Karpas-422 (cell line): ENCODE measurements at regions not wholly inside any gene's neighbourhood (a gene's known extent, or its start where the extent isn't known, plus 50 kb on each side); places are given as distances from the start of the nearest gene placed in this dataset.

Experiments
- DNase-seq: peaks from one replicate; pipeline ENCODE4 v3.0.0-alpha.2; 2015
- H2AFZ ChIP-seq: fragments of 200-600 bp; sonication (generic); 2 replicates; pipeline ENCODE4 v1.6.1; 2014; ENCODE audit warnings: antibody characterized with exemption, low read length, mixed read lengths
- H3K27ac ChIP-seq: fragments of 200-600 bp; sonication (generic); 2 replicates; pipeline ENCODE4 v1.5.1; 2014; ENCODE audit warnings: mild to moderate bottlenecking, low read length, moderate library complexity
- H3K27me3 ChIP-seq: fragments of 200-600 bp; sonication (generic); 2 replicates; pipeline ENCODE4 v1.6.1; 2014; ENCODE audit warnings: low read length, mixed read lengths
- H3K36me3 ChIP-seq: fragments of 200-600 bp; sonication (generic); 2 replicates; pipeline ENCODE4 v1.6.1; 2014; ENCODE audit warnings: low read length, mixed read lengths; ENCODE audit not compliant: insufficient read depth
- H3K4me1 ChIP-seq: fragments of 200-600 bp; sonication (generic); 2 replicates; pipeline ENCODE4 v1.6.1; 2014; ENCODE audit warnings: mild to moderate bottlenecking, low read length, mixed read lengths
- H3K4me2 ChIP-seq: fragments of 200-600 bp; sonication (generic); 2 replicates; pipeline ENCODE4 v1.6.1; 2014; ENCODE audit warnings: low read length, low read depth, mild to moderate bottlenecking; ENCODE audit not compliant: poor library complexity, severe bottlenecking
- H3K4me3 ChIP-seq: fragments of 200-600 bp; sonication (generic); 2 replicates; pipeline ENCODE4 v1.5.1; 2014; ENCODE audit warnings: mild to moderate bottlenecking, antibody characterized with exemption, low read length, mixed read lengths
- H3K79me2 ChIP-seq: fragments of 200-600 bp; sonication (generic); 2 replicates; pipeline ENCODE4 v1.6.1; 2014; ENCODE audit warnings: mild to moderate bottlenecking, low read length, mixed read lengths
- H3K9ac ChIP-seq: fragments of 200-600 bp; sonication (generic); 2 replicates; pipeline ENCODE4 v1.6.0; 2014; ENCODE audit warnings: low read length
- H3K9me2 ChIP-seq: fragments of 200-600 bp; sonication (generic), shearing (Covaris generic); replicated peaks from 2 replicates; pipeline ENCODE4 v1.6.0; 2014; ENCODE audit warnings: mild to moderate bottlenecking, low read length, moderate library complexity; ENCODE audit not compliant: insufficient read depth
- H3K9me3 ChIP-seq: fragments of 300-700, 200-600 bp; sonication (generic); 2 replicates; pipeline ENCODE4 v1.6.1; 2014; ENCODE audit warnings: low read length, mixed read lengths
- H4K20me1 ChIP-seq: fragments of 200-600 bp; sonication (generic); 2 replicates; pipeline ENCODE4 v1.6.1; 2014; ENCODE audit warnings: mild to moderate bottlenecking, antibody characterized with exemption, low read length, low read depth; ENCODE audit not compliant: insufficient read depth

- H3K36me3 ChIP-seq, result no peaks in the 10 kb centered on the region
- H3K9me3 ChIP-seq, result no peaks in the 10 kb centered on the region
- no peaks in the 10 kb centered on the region for H4K20me1 ChIP-seq
- no peak overlapping the region for H3K4me2 ChIP-seq
- no peak overlapping the region for H2AFZ ChIP-seq
- H3K27me3 ChIP-seq, result no peaks in the 10 kb centered on the region
- H3K9me2 ChIP-seq, result no peaks in the 10 kb centered on the region
- DNase-seq, result no peak
- no peak overlapping the region for H3K9ac ChIP-seq
- H3K4me1 ChIP-seq, result no peaks in the 10 kb centered on the region
- H3K27ac ChIP-seq, result no peak overlapping the region
- H3K79me2 ChIP-seq, result no peaks in the 10 kb centered on the region
- H3K4me3 ChIP-seq, result no peak overlapping the region
Measured at GRCh38 chr5:15085671-15086070, 214.1 kb upstream of the ANKH start.

GRCh38 chr5:15082096-15082495 lies 210.5 kb upstream of the ANKH start:
- H3K36me3 ChIP-seq, result no peaks in the 10 kb centered on the region
- DNase-seq, result no peak

GRCh38 chr5:15080219-15080618 lies 208.6 kb upstream of the ANKH start:
- Histone ChIP-seq H3K27ac (no peak overlapping the region), H3K27me3 (no peaks in the 10 kb centered on the region), H2AFZ (no peak overlapping the region), H3K9me3 (no peaks in the 10 kb centered on the region), H3K36me3 (no peaks in the 10 kb centered on the region), H3K79me2 (no peaks in the 10 kb centered on the region), H3K4me1 (no peaks in the 10 kb centered on the region), H3K9ac (no peak overlapping the region), H3K4me2 (no peak overlapping the region), H3K9me2 (no peaks in the 10 kb centered on the region), H4K20me1 (no peaks in the 10 kb centered on the region), H3K4me3 (no peak overlapping the region)
- no peak for DNase-seq

More at GRCh38 chr5:15082096-15082495, 210.5 kb upstream of the ANKH start:
- no peak overlapping the region for H3K4me3 ChIP-seq
- H2AFZ ChIP-seq, result no peak overlapping the region
- no peaks in the 10 kb centered on the region for H3K9me2 ChIP-seq
- H3K9ac ChIP-seq, result no peak overlapping the region
- no peaks in the 10 kb centered on the region for H3K4me1 ChIP-seq
- H3K9me3 ChIP-seq, result no peaks in the 10 kb centered on the region
- H3K27me3 ChIP-seq, result no peaks in the 10 kb centered on the region
- no peaks in the 10 kb centered on the region for H3K79me2 ChIP-seq
- no peaks in the 10 kb centered on the region for H4K20me1 ChIP-seq
- H3K4me2 ChIP-seq, result no peak overlapping the region
- H3K27ac ChIP-seq, result no peak overlapping the region

GRCh38 chr5:15079566-15079965 lies 208.0 kb upstream of the ANKH start:
- Histone ChIP-seq H3K4me3 (no peak overlapping the region), H3K27me3 (no peaks in the 10 kb centered on the region), H3K36me3 (no peaks in the 10 kb centered on the region), H3K4me1 (no peaks in the 10 kb centered on the region), H3K9ac (no peak overlapping the region), H3K79me2 (no peaks in the 10 kb centered on the region), H3K27ac (no peak overlapping the region), H4K20me1 (no peaks in the 10 kb centered on the region), H2AFZ (no peak overlapping the region), H3K9me2 (no peaks in the 10 kb centered on the region), H3K4me2 (no peak overlapping the region), H3K9me3 (no peaks in the 10 kb centered on the region)
- no peak for DNase-seq

- Histone ChIP-seq H3K27me3 (no peaks in the 10 kb centered on the region), H2AFZ (no peak overlapping the region), H3K79me2 (no peaks in the 10 kb centered on the region), H3K9me3 (peaks cover 6% of the 10 kb centered on the region; the same call in 1 of the 2 replicates), H3K27ac (no peak overlapping the region), H3K4me1 (no peaks in the 10 kb centered on the region), H3K9me2 (no peaks in the 10 kb centered on the region; the same call in 1 of the 2 replicates), H3K4me3 (no peak overlapping the region), H4K20me1 (no peaks in the 10 kb centered on the region), H3K9ac (no peak overlapping the region), H3K4me2 (no peak overlapping the region), H3K36me3 (no peaks in the 10 kb centered on the region)
- DNase-seq, result no peak
Measured at GRCh38 chr5:15074651-15075050, 203.1 kb upstream of the ANKH start.

GRCh38 chr5:15073453-15073852 lies 201.9 kb upstream of the ANKH start:
- H3K4me3 ChIP-seq, result no peak overlapping the region
- H3K4me2 ChIP-seq, result no peak overlapping the region
- peaks cover 6% of the 10 kb centered on the region; the same call in 1 of the 2 replicates for H3K9me3 ChIP-seq
- H3K36me3 ChIP-seq, result no peaks in the 10 kb centered on the region
- H2AFZ ChIP-seq, result no peak overlapping the region
- H3K9ac ChIP-seq, result no peak overlapping the region
- H4K20me1 ChIP-seq, result no peaks in the 10 kb centered on the region
- H3K4me1 ChIP-seq, result no peaks in the 10 kb centered on the region
- no peaks in the 10 kb centered on the region for H3K27me3 ChIP-seq
- H3K27ac ChIP-seq, result no peak overlapping the region
- no peaks in the 10 kb centered on the region for H3K79me2 ChIP-seq
- DNase-seq, result no peak
- H3K9me2 ChIP-seq, result no peaks in the 10 kb centered on the region; the same call in 1 of the 2 replicates

GRCh38 chr5:15070907-15071306 lies 199.3 kb upstream of the ANKH start:
- no peak overlapping the region for H3K27ac ChIP-seq
- no peaks in the 10 kb centered on the region; the same call in 1 of the 2 replicates for H3K9me2 ChIP-seq
- H3K27me3 ChIP-seq, result no peaks in the 10 kb centered on the region
- no peak overlapping the region for H3K4me2 ChIP-seq
- no peak overlapping the region for H3K4me3 ChIP-seq
- H3K9me3 ChIP-seq, result peaks cover 6% of the 10 kb centered on the region; the same call in 1 of the 2 replicates
- H3K79me2 ChIP-seq, result no peaks in the 10 kb centered on the region
- no peak overlapping the region for H3K9ac ChIP-seq
- H3K4me1 ChIP-seq, result no peaks in the 10 kb centered on the region
- DNase-seq, result no peak
- no peaks in the 10 kb centered on the region for H3K36me3 ChIP-seq
- no peaks in the 10 kb centered on the region for H4K20me1 ChIP-seq
- H2AFZ ChIP-seq, result no peak overlapping the region

GRCh38 chr5:15069407-15069905 lies 197.9 kb upstream of the ANKH start:
- Histone ChIP-seq H3K9ac (no peak overlapping the region), H3K27ac (no peak overlapping the region), H3K79me2 (no peaks in the 10 kb centered on the region), H3K27me3 (no peaks in the 10 kb centered on the region), H3K9me2 (no peaks in the 10 kb centered on the region; the same call in 1 of the 2 replicates), H3K4me3 (no peak overlapping the region), H4K20me1 (no peaks in the 10 kb centered on the region), H3K9me3 (peaks cover 6% of the 10 kb centered on the region), H3K4me1 (no peaks in the 10 kb centered on the region), H3K4me2 (no peak overlapping the region), H2AFZ (no peak overlapping the region), H3K36me3 (no peaks in the 10 kb centered on the region)
- no peak for DNase-seq
